ENCODE measurements at regions not wholly inside any gene's neighbourhood (a gene's known extent, or its start where the extent isn't known, plus 50 kb on each side); places are given as distances from the start of the nearest gene placed in this dataset.

DNA sequence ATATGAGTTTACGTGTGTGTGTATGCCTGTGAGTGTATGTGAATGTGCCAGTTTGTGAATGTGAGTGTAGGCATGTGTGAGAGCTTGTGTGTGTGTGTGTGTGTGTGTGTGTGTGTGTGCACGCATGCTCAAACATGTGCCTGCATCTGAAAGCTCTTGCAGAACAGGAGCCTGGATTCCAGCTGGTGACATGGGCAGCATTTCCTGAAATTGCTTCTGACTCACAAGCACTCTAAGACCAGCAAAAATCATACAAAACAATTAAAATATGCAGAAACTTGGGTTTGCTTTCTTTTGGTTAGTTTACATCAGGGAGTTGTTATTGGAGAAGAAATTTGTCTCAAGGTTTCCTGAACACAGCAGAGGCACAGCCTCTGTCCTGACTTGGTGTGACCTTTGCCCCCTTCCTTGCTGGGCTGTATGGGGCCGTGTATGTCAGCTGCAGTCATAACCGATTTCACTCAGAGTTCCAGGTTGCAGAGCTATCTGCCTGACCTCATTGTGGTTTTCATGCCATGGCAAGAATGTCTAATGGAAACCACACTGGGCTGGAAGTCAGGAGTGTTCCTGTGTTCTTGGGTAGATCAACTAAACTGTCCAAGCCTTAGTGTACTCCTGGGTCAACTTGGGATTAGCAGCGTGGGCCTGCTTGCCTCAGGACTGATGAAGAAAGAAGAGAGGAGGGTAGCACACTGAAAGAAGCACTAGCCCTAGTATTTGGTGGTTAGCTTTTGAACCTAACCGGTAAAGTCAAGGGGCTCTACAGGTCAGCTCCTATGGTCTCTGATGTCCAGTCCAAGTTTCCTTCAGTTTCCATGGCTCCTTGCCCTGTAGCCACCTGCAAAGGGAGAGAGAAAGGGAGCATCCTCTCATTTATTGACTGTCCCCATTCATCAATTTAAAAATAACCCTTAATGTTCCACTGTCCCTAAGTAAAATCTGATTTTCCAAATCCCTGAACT, 143.7 kb downstream of the SNX19 start:
- TF ChIP-seq, protein P1, sequence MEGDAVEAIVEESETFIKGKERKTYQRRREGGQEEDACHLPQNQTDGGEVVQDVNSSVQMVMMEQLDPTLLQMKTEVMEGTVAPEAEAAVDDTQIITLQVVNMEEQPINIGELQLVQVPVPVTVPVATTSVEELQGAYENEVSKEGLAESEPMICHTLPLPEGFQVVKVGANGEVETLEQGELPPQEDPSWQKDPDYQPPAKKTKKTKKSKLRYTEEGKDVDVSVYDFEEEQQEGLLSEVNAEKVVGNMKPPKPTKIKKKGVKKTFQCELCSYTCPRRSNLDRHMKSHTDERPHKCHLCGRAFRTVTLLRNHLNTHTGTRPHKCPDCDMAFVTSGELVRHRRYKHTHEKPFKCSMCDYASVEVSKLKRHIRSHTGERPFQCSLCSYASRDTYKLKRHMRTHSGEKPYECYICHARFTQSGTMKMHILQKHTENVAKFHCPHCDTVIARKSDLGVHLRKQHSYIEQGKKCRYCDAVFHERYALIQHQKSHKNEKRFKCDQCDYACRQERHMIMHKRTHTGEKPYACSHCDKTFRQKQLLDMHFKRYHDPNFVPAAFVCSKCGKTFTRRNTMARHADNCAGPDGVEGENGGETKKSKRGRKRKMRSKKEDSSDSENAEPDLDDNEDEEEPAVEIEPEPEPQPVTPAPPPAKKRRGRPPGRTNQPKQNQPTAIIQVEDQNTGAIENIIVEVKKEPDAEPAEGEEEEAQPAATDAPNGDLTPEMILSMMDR (IDR thresholded peaks at IDR 0.05): no peak
- peaks cover 55% of the 10 kb centered on the region for H3K4me1 Mint-ChIP-seq
- H3K27me3 Mint-ChIP-seq (ENCODE audit: low read depth, poor library complexity): peaks cover 3% of the 10 kb centered on the region
- peaks cover 21% of the 10 kb centered on the region for H3K9me3 Mint-ChIP-seq
- no peak overlapping the region for H3K4me3 Mint-ChIP-seq
- H3K27ac Mint-ChIP-seq: no peak overlapping the region
- no peak for DNase-seq
- peaks cover 5% of the 10 kb centered on the region for H3K36me3 Mint-ChIP-seq (ENCODE audit: low read depth)

DNA sequence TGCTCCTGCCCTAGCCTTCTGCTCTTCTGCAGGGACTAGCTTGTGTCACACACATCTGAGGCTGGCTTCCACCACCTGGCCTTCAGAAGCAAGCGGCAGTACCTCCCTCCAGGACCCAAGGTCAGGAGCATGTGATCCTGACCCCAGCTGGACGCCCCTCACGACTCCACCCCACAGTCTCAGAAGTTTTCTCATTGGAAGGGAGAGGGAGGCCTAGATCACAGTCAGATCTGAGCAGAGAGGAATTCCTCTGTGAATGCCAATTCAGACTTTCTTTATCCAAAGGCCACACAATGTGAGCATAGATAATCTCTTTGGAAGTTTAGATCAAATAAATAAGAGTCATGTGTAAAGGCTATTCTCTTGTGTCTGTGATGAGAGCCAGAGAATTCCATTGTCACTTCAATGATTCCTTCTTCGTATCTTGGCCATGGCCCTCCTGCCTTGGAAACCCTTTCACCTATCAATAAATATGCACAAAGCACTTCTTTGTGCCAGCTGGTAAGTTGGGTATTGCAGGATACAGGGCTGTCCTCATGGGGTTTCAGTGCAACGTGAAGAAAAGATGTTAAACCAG, 142.9 kb downstream of the SNX19 start:
- no peak for DNase-seq
- no peak overlapping the region for H3K27ac Mint-ChIP-seq
- H3K9me3 Mint-ChIP-seq: peaks cover 19% of the 10 kb centered on the region
- no peak overlapping the region for H3K4me3 Mint-ChIP-seq
- TF ChIP-seq, protein P1 (IDR thresholded peaks at IDR 0.05): no peak
- H3K4me1 Mint-ChIP-seq: peaks cover 55% of the 10 kb centered on the region
- peaks cover 3% of the 10 kb centered on the region for H3K27me3 Mint-ChIP-seq (ENCODE audit: low read depth, poor library complexity)
- peaks cover 8% of the 10 kb centered on the region for H3K36me3 Mint-ChIP-seq (ENCODE audit: low read depth)

DNA sequence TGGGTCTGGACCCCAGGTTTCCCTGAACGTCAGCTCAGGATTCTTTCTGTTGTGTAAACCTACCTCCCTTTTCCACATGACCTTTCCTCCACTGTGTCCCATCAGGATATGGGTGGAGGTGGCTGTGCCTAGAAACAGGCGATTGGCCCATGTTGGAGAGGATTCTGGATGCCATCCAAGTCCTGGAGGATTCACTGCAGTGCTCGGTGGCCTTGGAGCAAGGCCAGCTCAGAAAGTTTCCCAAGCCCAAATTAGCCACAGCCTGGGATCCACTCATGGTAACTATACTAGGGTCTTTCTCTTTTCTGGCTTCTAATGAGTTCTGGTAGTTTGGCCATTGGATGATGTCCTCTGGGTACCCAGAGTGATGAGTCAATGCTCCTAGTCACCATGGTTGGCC, 141.6 kb downstream of the SNX19 start:
- H3K36me3 Mint-ChIP-seq (ENCODE audit: low read depth): peaks cover 8% of the 10 kb centered on the region
- TF ChIP-seq, protein P1 (IDR thresholded peaks at IDR 0.05): no peak
- H3K4me3 Mint-ChIP-seq: no peak overlapping the region
- peaks cover 12% of the 10 kb centered on the region for H3K9me3 Mint-ChIP-seq
- H3K27me3 Mint-ChIP-seq (ENCODE audit: low read depth, poor library complexity): no peaks in the 10 kb centered on the region
- no peak for DNase-seq
- no peak overlapping the region for H3K27ac Mint-ChIP-seq
- H3K4me1 Mint-ChIP-seq: peaks cover 47% of the 10 kb centered on the region

DNA sequence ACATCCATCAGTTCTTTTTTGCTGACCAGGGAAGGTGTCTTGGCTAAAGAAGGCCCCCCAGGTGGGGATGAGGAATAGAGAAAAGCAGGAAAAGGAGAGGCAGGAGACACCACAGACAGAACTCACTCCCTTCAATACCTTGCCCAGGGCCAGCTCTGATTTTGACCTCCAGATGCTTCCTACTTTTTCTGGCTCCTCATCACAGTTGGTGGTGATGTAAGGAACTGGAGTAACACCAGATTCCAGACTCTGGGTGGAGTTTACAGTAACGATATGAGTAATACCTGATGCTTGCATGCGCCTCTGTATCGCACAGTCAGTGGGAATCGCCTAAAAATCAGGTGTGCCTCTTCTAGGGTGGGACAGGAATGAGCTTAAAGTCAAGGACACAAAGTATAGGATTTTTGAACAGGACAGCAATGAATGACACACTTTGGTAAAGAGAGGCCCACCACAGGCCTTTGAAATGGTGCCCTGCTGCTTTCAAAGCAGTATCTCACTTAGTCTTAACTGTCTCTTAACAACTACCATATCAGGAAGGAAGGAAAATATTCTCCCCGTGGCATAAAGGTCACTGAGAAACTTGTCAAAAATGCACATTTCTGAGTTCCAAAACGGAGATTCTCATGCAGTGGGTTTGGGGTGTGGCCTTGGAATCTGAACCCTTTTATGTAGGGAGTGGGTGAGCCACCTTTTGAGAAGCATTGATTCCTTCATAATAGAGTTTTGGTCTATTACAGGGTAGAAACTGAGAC, 140.8 kb downstream of the SNX19 start:
- Mint-ChIP-seq H3K4me3 (no peak overlapping the region), H3K27me3 (ENCODE audit: low read depth, poor library complexity) (no peaks in the 10 kb centered on the region), H3K36me3 (ENCODE audit: low read depth) (peaks cover 8% of the 10 kb centered on the region), H3K4me1 (peaks cover 39% of the 10 kb centered on the region), H3K27ac (no peak overlapping the region), H3K9me3 (peaks cover 12% of the 10 kb centered on the region)
- TF ChIP-seq, protein P1 (IDR thresholded peaks at IDR 0.05): no peak
- DNase-seq: no peak

DNA sequence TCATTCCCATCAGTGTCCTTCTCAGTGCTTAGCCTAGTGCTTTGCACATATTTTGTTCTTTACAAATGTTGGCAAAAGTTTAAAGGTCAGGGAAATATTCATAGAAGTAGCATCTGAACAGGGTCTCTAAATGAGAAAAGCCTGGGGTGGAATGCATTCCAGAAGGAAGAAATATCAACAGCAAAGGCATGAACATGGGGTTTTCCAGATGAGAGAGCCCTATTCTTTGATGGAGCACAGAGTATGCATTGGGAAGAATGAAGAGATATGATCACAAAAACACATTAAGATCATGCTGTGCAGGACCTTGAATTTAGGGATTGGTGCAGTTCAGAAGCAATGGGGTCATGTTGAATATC, 140.2 kb downstream of the SNX19 start:
- H3K4me3 Mint-ChIP-seq: no peak overlapping the region
- no peak overlapping the region for H3K27ac Mint-ChIP-seq
- H3K9me3 Mint-ChIP-seq: peaks cover 12% of the 10 kb centered on the region
- TF ChIP-seq, protein P1 (IDR thresholded peaks at IDR 0.05): no peak
- H3K36me3 Mint-ChIP-seq (ENCODE audit: low read depth): peaks cover 8% of the 10 kb centered on the region
- H3K27me3 Mint-ChIP-seq (ENCODE audit: low read depth, poor library complexity): no peaks in the 10 kb centered on the region
- H3K4me1 Mint-ChIP-seq: peaks cover 34% of the 10 kb centered on the region
- no peak for DNase-seq
